ENCODE measurements at regions not wholly inside any gene's neighbourhood (a gene's known extent, or its start where the extent isn't known, plus 50 kb on each side); places are given as distances from the start of the nearest gene placed in this dataset.
"Not testable (repeated sequence)": the region's sequence is repeated elsewhere in the genome, so short reads cannot be mapped to it uniquely, and the experiment has no call there.

GRCh38 chr4:132195176-132195575 is 953.9 kb upstream of the PCDH10 start:
- Mint-ChIP-seq H3K36me3 (no peaks in the 10 kb centered on the region), H3K4me1 (no peaks in the 10 kb centered on the region)
- POLR2A ChIA-PET, result no interaction called here

GRCh38 chr4:132203618-132204017 is 945.5 kb upstream of the PCDH10 start:
- Histone ChIP-seq H3K4me3 (ENCODE audit: control insufficient read depth in 1 of 2, extremely low read depth in 1 of 2, low read length in 1 of 2) (no peak overlapping the region), H3K27ac (ENCODE audit: low read length) (no peak overlapping the region), H3K27me3 (replicated peaks in 1 of 2; ENCODE audit: control insufficient read depth in 2 of 2, extremely low read depth in 1 of 2, insufficient read depth in 2 of 2, low read length in 1 of 2) (no peaks in the 10 kb centered on the region), H3K4me1 (ENCODE audit: control insufficient read depth in 1 of 2, extremely low read depth in 1 of 2, insufficient read depth in 2 of 2, low read length in 2 of 2) (no peaks in the 10 kb centered on the region), H3K36me3 (ENCODE audit: control insufficient read depth in 2 of 2, extremely low read depth in 1 of 2, insufficient read depth in 1 of 2, low read length in 1 of 2) (no peaks in the 10 kb centered on the region), H3K9me3 (no peaks in the 10 kb centered on the region)
- H3K4me1 Mint-ChIP-seq, result no peaks in the 10 kb centered on the region
- CTCF ChIA-PET, result no interaction called here
- DNase-seq, result no peak
- POLR2A ChIA-PET, result no interaction called here
- H3K27ac Mint-ChIP-seq, result no peak overlapping the region
- H3K9me3 Mint-ChIP-seq, result peaks cover 2 to 3% (median 2%) of the 10 kb centered on the region in 3 donors
- ATAC-seq (replicated peaks in 1 of 4), result no peak
- H3K27me3 Mint-ChIP-seq, result no peaks in the 10 kb centered on the region
- H3K36me3 Mint-ChIP-seq, result no peaks in the 10 kb centered on the region
- H3K4me3 Mint-ChIP-seq, result no peak overlapping the region
- WGBS (ENCODE audit: insufficient coverage), result 100% methylated on average over 1 of the region's 2 CpGs

More at GRCh38 chr4:132195176-132195575, 953.9 kb upstream of the PCDH10 start:
- Histone ChIP-seq H3K36me3 (ENCODE audit: control insufficient read depth in 2 of 2, extremely low read depth in 1 of 2, insufficient read depth in 1 of 2, low read length in 1 of 2) (no peaks in the 10 kb centered on the region), H3K4me3 (ENCODE audit: control insufficient read depth in 1 of 2, extremely low read depth in 1 of 2, low read length in 1 of 2) (no peak overlapping the region), H3K4me1 (ENCODE audit: control insufficient read depth in 1 of 2, extremely low read depth in 1 of 2, insufficient read depth in 2 of 2, low read length in 2 of 2) (no peaks in the 10 kb centered on the region), H3K9me3 (no peaks in the 10 kb centered on the region), H3K27me3 (replicated peaks in 1 of 2; ENCODE audit: control insufficient read depth in 2 of 2, extremely low read depth in 1 of 2, insufficient read depth in 2 of 2, low read length in 1 of 2) (no peaks in the 10 kb centered on the region), H3K27ac (ENCODE audit: low read length) (no peak overlapping the region)
- DNase-seq (no peak), ATAC-seq (replicated peaks in 1 of 4) (no peak)
- WGBS (ENCODE audit: insufficient coverage), result no CpG with 5 or more reads among the region's 3 CpGs
- H3K9me3 Mint-ChIP-seq, result no peaks in the 10 kb centered on the region
- no peaks in the 10 kb centered on the region for H3K27me3 Mint-ChIP-seq
- H3K27ac Mint-ChIP-seq, result no peak overlapping the region
- CTCF ChIA-PET, result no interaction called here
- no peak overlapping the region for H3K4me3 Mint-ChIP-seq

GRCh38 chr4:132214519-132214918 is 934.6 kb upstream of the PCDH10 start:
- DNase-seq (no peak), ATAC-seq (replicated peaks in 1 of 4) (no peak)
- Mint-ChIP-seq H3K4me3 (no peak overlapping the region), H3K27me3 (no peaks in the 10 kb centered on the region), H3K9me3 (peaks cover 0 to 13% (median 0%) of the 10 kb centered on the region in 3 donors), H3K27ac (no peak overlapping the region), H3K36me3 (no peaks in the 10 kb centered on the region), H3K4me1 (no peaks in the 10 kb centered on the region)
- Histone ChIP-seq H3K36me3 (ENCODE audit: control insufficient read depth in 2 of 2, extremely low read depth in 1 of 2, insufficient read depth in 1 of 2, low read length in 1 of 2) (no peaks in the 10 kb centered on the region), H3K27me3 (replicated peaks in 1 of 2; ENCODE audit: control insufficient read depth in 2 of 2, extremely low read depth in 1 of 2, insufficient read depth in 2 of 2, low read length in 1 of 2) (no peaks in the 10 kb centered on the region), H3K4me3 (ENCODE audit: control insufficient read depth in 1 of 2, extremely low read depth in 1 of 2, low read length in 1 of 2) (no peak overlapping the region), H3K9me3 (no peaks in the 10 kb centered on the region), H3K27ac (ENCODE audit: low read length) (no peak overlapping the region), H3K4me1 (ENCODE audit: control insufficient read depth in 1 of 2, extremely low read depth in 1 of 2, insufficient read depth in 2 of 2, low read length in 2 of 2) (no peaks in the 10 kb centered on the region)
- ChIA-PET POLR2A (no interaction called here), CTCF (no interaction called here)
- 100% methylated on average over 1 of the region's 2 CpGs for WGBS (ENCODE audit: insufficient coverage)

GRCh38 chr4:132218406-132218805 is 930.7 kb upstream of the PCDH10 start:
- Mint-ChIP-seq H3K4me3 (no peak overlapping the region), H3K36me3 (no peaks in the 10 kb centered on the region), H3K4me1 (no peaks in the 10 kb centered on the region), H3K9me3 (peaks cover 0 to 12% (median 0%) of the 10 kb centered on the region in 3 donors), H3K27ac (no peak overlapping the region), H3K27me3 (no peaks in the 10 kb centered on the region)
- ATAC-seq (replicated peaks in 1 of 4), result no peak
- Histone ChIP-seq H3K9me3 (no peaks in the 10 kb centered on the region), H3K36me3 (ENCODE audit: control insufficient read depth in 2 of 2, extremely low read depth in 1 of 2, insufficient read depth in 1 of 2, low read length in 1 of 2) (no peaks in the 10 kb centered on the region), H3K4me1 (ENCODE audit: control insufficient read depth in 1 of 2, extremely low read depth in 1 of 2, insufficient read depth in 2 of 2, low read length in 2 of 2) (no peaks in the 10 kb centered on the region), H3K27me3 (replicated peaks in 1 of 2; ENCODE audit: control insufficient read depth in 2 of 2, extremely low read depth in 1 of 2, insufficient read depth in 2 of 2, low read length in 1 of 2) (no peaks in the 10 kb centered on the region), H3K27ac (ENCODE audit: low read length) (no peak overlapping the region), H3K4me3 (ENCODE audit: control insufficient read depth in 1 of 2, extremely low read depth in 1 of 2, low read length in 1 of 2) (no peak overlapping the region)
- ChIA-PET POLR2A (no interaction called here), CTCF (interaction anchor here in 1 of 2 donors (0.7 kb wide), 1 partner anchor 63 kb away, joined by 3 read pairs; no protein-coding TSS in a partner anchor)
- DNase-seq, result no peak
- WGBS (ENCODE audit: insufficient coverage), result no CpG with 5 or more reads among the region's 1 CpG

GRCh38 chr4:132227151-132227856 is 921.8 kb upstream of the PCDH10 start:
- no peak overlapping the region for H3K27ac Mint-ChIP-seq
- ATAC-seq (replicated peaks in 1 of 4), result no peak
- no peak for DNase-seq
- Histone ChIP-seq H3K9me3 (no peaks in the 10 kb centered on the region), H3K27ac (ENCODE audit: low read length) (no peak overlapping the region), H3K4me3 (ENCODE audit: control insufficient read depth in 1 of 2, extremely low read depth in 1 of 2, low read length in 1 of 2) (no peak overlapping the region), H3K36me3 (ENCODE audit: control insufficient read depth in 2 of 2, extremely low read depth in 1 of 2, insufficient read depth in 1 of 2, low read length in 1 of 2) (no peaks in the 10 kb centered on the region), H3K4me1 (ENCODE audit: control insufficient read depth in 1 of 2, extremely low read depth in 1 of 2, insufficient read depth in 2 of 2, low read length in 2 of 2) (no peaks in the 10 kb centered on the region), H3K27me3 (replicated peaks in 1 of 2; ENCODE audit: control insufficient read depth in 2 of 2, extremely low read depth in 1 of 2, insufficient read depth in 2 of 2, low read length in 1 of 2) (no peaks in the 10 kb centered on the region)
- WGBS (ENCODE audit: insufficient coverage), result 100% methylated on average over 1 of the region's 9 CpGs
- ChIA-PET CTCF (no interaction called here), POLR2A (no interaction called here)
- H3K4me1 Mint-ChIP-seq, result no peaks in the 10 kb centered on the region
- no peak overlapping the region for H3K4me3 Mint-ChIP-seq
- H3K9me3 Mint-ChIP-seq, result peaks cover 8 to 19% (median 10%) of the 10 kb centered on the region in 3 donors
- no peaks in the 10 kb centered on the region for H3K36me3 Mint-ChIP-seq
- no peaks in the 10 kb centered on the region for H3K27me3 Mint-ChIP-seq

- ATAC-seq (replicated peaks in 1 of 4); H3K27me3 ChIP-seq (replicated peaks in 1 of 2; ENCODE audit: control insufficient read depth in 2 of 2, extremely low read depth in 1 of 2, insufficient read depth in 2 of 2, low read length in 1 of 2); H3K27me3 Mint-ChIP-seq; H3K27ac ChIP-seq (ENCODE audit: low read length); H3K4me1 ChIP-seq (ENCODE audit: control insufficient read depth in 1 of 2, extremely low read depth in 1 of 2, insufficient read depth in 2 of 2, low read length in 2 of 2); POLR2A ChIA-PET; H3K36me3 ChIP-seq (ENCODE audit: control insufficient read depth in 2 of 2, extremely low read depth in 1 of 2, insufficient read depth in 1 of 2, low read length in 1 of 2); CTCF ChIA-PET; H3K4me1 Mint-ChIP-seq; H3K4me3 Mint-ChIP-seq; H3K4me3 ChIP-seq (ENCODE audit: control insufficient read depth in 1 of 2, extremely low read depth in 1 of 2, low read length in 1 of 2); DNase-seq; H3K27ac Mint-ChIP-seq; H3K9me3 ChIP-seq; H3K36me3 Mint-ChIP-seq: not testable (repeated sequence)
- H3K9me3 Mint-ChIP-seq, result peaks cover 8 to 18% (median 10%) of the 10 kb centered on the region in 3 donors
- 93% methylated on average over 3 of the region's 11 CpGs for WGBS (ENCODE audit: insufficient coverage)
These were observed 921.3 kb upstream of the PCDH10 start for GRCh38 chr4:132227857-132228165.

- Histone ChIP-seq H3K9me3 (no peaks in the 10 kb centered on the region), H3K4me1 (ENCODE audit: control insufficient read depth in 1 of 2, extremely low read depth in 1 of 2, insufficient read depth in 2 of 2, low read length in 2 of 2) (no peaks in the 10 kb centered on the region), H3K36me3 (ENCODE audit: control insufficient read depth in 2 of 2, extremely low read depth in 1 of 2, insufficient read depth in 1 of 2, low read length in 1 of 2) (no peaks in the 10 kb centered on the region), H3K27ac (ENCODE audit: low read length) (no peak overlapping the region), H3K4me3 (ENCODE audit: control insufficient read depth in 1 of 2, extremely low read depth in 1 of 2, low read length in 1 of 2) (no peak overlapping the region), H3K27me3 (replicated peaks in 1 of 2; ENCODE audit: control insufficient read depth in 2 of 2, extremely low read depth in 1 of 2, insufficient read depth in 2 of 2, low read length in 1 of 2) (no peaks in the 10 kb centered on the region)
- H3K36me3 Mint-ChIP-seq, result no peaks in the 10 kb centered on the region
- H3K27ac Mint-ChIP-seq, result no peak overlapping the region
- ChIA-PET CTCF (no interaction called here), POLR2A (no interaction called here)
- no peak for ATAC-seq (replicated peaks in 1 of 4)
- H3K27me3 Mint-ChIP-seq, result no peaks in the 10 kb centered on the region
- peaks cover 8 to 16% (median 10%) of the 10 kb centered on the region in 3 donors for H3K9me3 Mint-ChIP-seq
- DNase-seq, result no peak
- no peaks in the 10 kb centered on the region for H3K4me1 Mint-ChIP-seq
- no peak overlapping the region for H3K4me3 Mint-ChIP-seq
These were observed 920.4 kb upstream of the PCDH10 start for GRCh38 chr4:132228676-132229075.

All from T-cell (primary cell).